Ectodermal cell (in vitro differentiated cells): ENCODE measurements at regions not wholly inside any gene's neighbourhood (a gene's known extent, or its start where the extent isn't known, plus 50 kb on each side); places are given as distances from the start of the nearest gene placed in this dataset.
"Not testable (repeated sequence)": the region's sequence is repeated elsewhere in the genome, so short reads cannot be mapped to it uniquely, and the experiment has no call there.

Source experiments
- H3K27ac ChIP-seq: 2 replicates; pipeline ENCODE4 v1.7.0; 2013; ENCODE audit warnings: mild to moderate bottlenecking, low read depth, low read length; ENCODE audit not compliant: insufficient read depth, poor library complexity, severe bottlenecking
- H3K27me3 ChIP-seq: 2 replicates; pipeline ENCODE4 v1.7.0; 2013; ENCODE audit warnings: mild to moderate bottlenecking, low read length; ENCODE audit not compliant: insufficient read depth, control insufficient read depth, poor library complexity, severe bottlenecking
- H3K36me3 ChIP-seq: one replicate; pipeline ENCODE4 v1.7.0; 2013; ENCODE audit warnings: low read length; ENCODE audit not compliant: control insufficient read depth, insufficient read depth
- H3K4me1 ChIP-seq: one replicate; pipeline ENCODE4 v1.7.0; 2013; ENCODE audit warnings: low read length; ENCODE audit not compliant: control insufficient read depth, insufficient read depth
- H3K4me3 ChIP-seq: 2 replicates; pipeline ENCODE4 v1.7.0; 2013; ENCODE audit warnings: low read depth, low read length, control low read depth; ENCODE audit not compliant: insufficient read depth
- H3K9me3 ChIP-seq: 2 replicates; pipeline ENCODE4 v1.7.0; 2013; ENCODE audit warnings: mild to moderate bottlenecking, low read length, moderate library complexity; ENCODE audit not compliant: control insufficient read depth
- WGBS, 2 experiments: methylation state at CpG; one replicate each; pipeline ENCODE4 v1.1.7; 2013; ENCODE audit warnings: missing lambda C conversion rate in 2 of 2; 5-methylcytosine and 5-hydroxymethylcytosine counted together

- Histone ChIP-seq H3K27ac (no peak overlapping the region), H3K4me1 (no peaks in the 10 kb centered on the region), H3K9me3 (no peaks in the 10 kb centered on the region), H3K4me3 (no peak overlapping the region), H3K36me3 (no peaks in the 10 kb centered on the region), H3K27me3 (no peaks in the 10 kb centered on the region)
- WGBS, 2 experiments = 65 to 88% methylated on average over 1 to 2 of the region's 2 CpGs
These were observed 998.4 kb downstream of the SOCS6 start for GRCh38 chr18:71287268-71287667.

- no peak overlapping the region for H3K27ac ChIP-seq
- WGBS, 2 experiments = 67 to 76% methylated on average over 5 to 6 of the region's 6 CpGs
- H3K4me3 ChIP-seq = no peak overlapping the region
- no peaks in the 10 kb centered on the region for H3K4me1 ChIP-seq
- H3K9me3 ChIP-seq = peaks cover 4% of the 10 kb centered on the region
- no peaks in the 10 kb centered on the region for H3K27me3 ChIP-seq
- H3K36me3 ChIP-seq = no peaks in the 10 kb centered on the region
These were observed 963.6 kb downstream of the SOCS6 start for GRCh38 chr18:71252351-71252865.

- WGBS, 2 experiments = 90 to 91% methylated on average over 1 of the region's 1 CpG
- Histone ChIP-seq H3K4me1 (no peaks in the 10 kb centered on the region), H3K27me3 (no peaks in the 10 kb centered on the region), H3K9me3 (peaks cover 4% of the 10 kb centered on the region), H3K4me3 (no peak overlapping the region), H3K27ac (no peak overlapping the region), H3K36me3 (no peaks in the 10 kb centered on the region)
These were observed 961.3 kb downstream of the SOCS6 start for GRCh38 chr18:71250191-71250590.

- H3K9me3 ChIP-seq = peaks cover 4% of the 10 kb centered on the region
- H3K36me3 ChIP-seq = no peaks in the 10 kb centered on the region
- H3K4me1 ChIP-seq = no peaks in the 10 kb centered on the region
- no peaks in the 10 kb centered on the region for H3K27me3 ChIP-seq
- no peak overlapping the region for H3K27ac ChIP-seq
- no peak overlapping the region for H3K4me3 ChIP-seq
These were observed 960.9 kb downstream of the SOCS6 start for GRCh38 chr18:71249791-71250190.

GRCh38 chr18:71242981-71243380 is 954.1 kb downstream of the SOCS6 start:
- Histone ChIP-seq H3K4me3 (no peak overlapping the region), H3K9me3 (no peaks in the 10 kb centered on the region), H3K36me3 (no peaks in the 10 kb centered on the region), H3K27ac (no peak overlapping the region), H3K4me1 (no peaks in the 10 kb centered on the region), H3K27me3 (no peaks in the 10 kb centered on the region)
- WGBS, 2 experiments = 72 to 75% methylated on average over 4 to 5 of the region's 5 CpGs

GRCh38 chr18:71238974-71239624 is 950.3 kb downstream of the SOCS6 start:
- no peaks in the 10 kb centered on the region for H3K36me3 ChIP-seq
- H3K4me3 ChIP-seq = no peak overlapping the region
- 67 to 69% methylated on average over 11 of the region's 11 CpGs for WGBS, 2 experiments

GRCh38 chr18:71237641-71238040 is 948.8 kb downstream of the SOCS6 start:
- Histone ChIP-seq H3K4me1 (no peaks in the 10 kb centered on the region), H3K27me3 (no peaks in the 10 kb centered on the region), H3K9me3 (peaks cover 2% of the 10 kb centered on the region), H3K36me3 (no peaks in the 10 kb centered on the region), H3K4me3 (no peak overlapping the region), H3K27ac (no peak overlapping the region)
- 79 to 83% methylated on average over 1 of the region's 1 CpG for WGBS, 2 experiments

More at GRCh38 chr18:71238974-71239624, 950.3 kb downstream of the SOCS6 start:
- Histone ChIP-seq H3K27me3 (no peaks in the 10 kb centered on the region), H3K4me1 (no peaks in the 10 kb centered on the region), H3K9me3 (peaks cover 2% of the 10 kb centered on the region), H3K27ac (no peak overlapping the region)

GRCh38 chr18:71233177-71233576 is 944.3 kb downstream of the SOCS6 start:
- no peaks in the 10 kb centered on the region for H3K27me3 ChIP-seq
- H3K4me1 ChIP-seq = no peaks in the 10 kb centered on the region
- no peak overlapping the region for H3K27ac ChIP-seq
- peaks cover 2% of the 10 kb centered on the region for H3K9me3 ChIP-seq
- WGBS, 2 experiments = 61 to 64% methylated on average over 3 to 4 of the region's 4 CpGs
- H3K36me3 ChIP-seq = no peaks in the 10 kb centered on the region
- no peak overlapping the region for H3K4me3 ChIP-seq

GRCh38 chr18:71223486-71223885 is 934.6 kb downstream of the SOCS6 start:
- Histone ChIP-seq H3K36me3 (no peaks in the 10 kb centered on the region), H3K4me1 (no peaks in the 10 kb centered on the region), H3K27me3 (no peaks in the 10 kb centered on the region), H3K4me3 (no peak overlapping the region), H3K9me3 (peaks cover 6% of the 10 kb centered on the region), H3K27ac (no peak overlapping the region)

DNA sequence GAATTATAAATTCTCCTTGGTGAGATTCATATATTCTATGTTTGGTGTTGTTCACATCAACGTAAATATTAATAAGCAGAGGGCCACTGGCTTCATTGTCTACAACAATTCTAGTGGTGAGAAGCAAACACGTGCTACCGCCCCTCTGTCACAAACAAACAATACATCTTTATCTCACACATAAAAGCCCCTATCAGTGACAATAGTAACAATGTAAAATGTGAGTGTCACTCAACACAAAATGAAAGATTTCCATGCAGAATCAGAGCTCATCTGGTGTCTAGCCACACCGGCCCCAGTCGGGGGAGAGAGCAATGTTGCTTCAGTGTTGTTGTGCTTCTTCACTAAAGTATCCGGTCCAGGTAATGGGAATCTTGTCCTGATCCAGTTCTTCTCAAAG is 932.6 kb downstream of the SOCS6 start:
- H3K36me3 ChIP-seq = no peaks in the 10 kb centered on the region
- H3K27ac ChIP-seq = no peak overlapping the region
- no peaks in the 10 kb centered on the region for H3K4me1 ChIP-seq
- H3K9me3 ChIP-seq = peaks cover 6% of the 10 kb centered on the region
- WGBS, 2 experiments = 78 to 84% methylated on average over 6 of the region's 6 CpGs
- H3K4me3 ChIP-seq = no peak overlapping the region
- no peaks in the 10 kb centered on the region for H3K27me3 ChIP-seq

- H3K27me3 ChIP-seq, H3K4me1 ChIP-seq, H3K9me3 ChIP-seq, H3K27ac ChIP-seq, H3K4me3 ChIP-seq, H3K36me3 ChIP-seq: not testable (repeated sequence)
- WGBS, 2 experiments = 89 to 90% methylated on average over 25 to 26 of the region's 26 CpGs
These were observed 923.9 kb downstream of the SOCS6 start for GRCh38 chr18:71212739-71213138.
